Neural cell (in vitro differentiated cells): ENCODE measurements at regions not wholly inside any gene's neighbourhood (a gene's known extent, or its start where the extent isn't known, plus 50 kb on each side); places are given as distances from the start of the nearest gene placed in this dataset.

ENCODE experiments used
- H2AFZ ChIP-seq: fragments of 200-600, 300-800 bp; sonication (generic), shearing (Covaris generic); 2 replicates; pipeline ENCODE4 v1.6.0; 2014; ENCODE audit warnings: low read depth, mild to moderate bottlenecking, antibody characterized with exemption, low read length, moderate library complexity
- H3F3A ChIP-seq: fragments of 200-600 bp; shearing (Covaris generic); 2 replicates; pipeline ENCODE4 v1.6.1; 2016; ENCODE audit warnings: mild to moderate bottlenecking, moderate library complexity, mixed read lengths, antibody characterized with exemption, low read length; ENCODE audit not compliant: insufficient read depth, poor library complexity, severe bottlenecking
- H3K27ac ChIP-seq: fragments of 200-600, 300-800 bp; sonication (generic), shearing (Covaris generic); 2 replicates; pipeline ENCODE4 v1.5.1; 2014; ENCODE audit warnings: mild to moderate bottlenecking, low read length, moderate library complexity
- H3K27me3 ChIP-seq: fragments of 300-800, 200-600 bp; sonication (generic), shearing (Covaris generic); 2 replicates; pipeline ENCODE4 v1.6.0; 2014; ENCODE audit warnings: mild to moderate bottlenecking, low read depth, low read length, moderate library complexity; ENCODE audit not compliant: insufficient read depth
- H3K36me3 ChIP-seq: fragments of 300-800, 200-600 bp; sonication (generic), shearing (Covaris generic); 2 replicates; pipeline ENCODE4 v1.5.1; 2014; ENCODE audit warnings: mild to moderate bottlenecking, antibody characterized with exemption, low read length, moderate library complexity; ENCODE audit not compliant: insufficient read depth
- H3K4me2 ChIP-seq: fragments of 300-800, 200-600 bp; sonication (generic), shearing (Covaris generic); 2 replicates; pipeline ENCODE4 v1.6.0; 2014; ENCODE audit warnings: mild to moderate bottlenecking, low read length
- H3K4me3 ChIP-seq: fragments of 300-800, 200-600 bp; sonication (generic), shearing (Covaris generic); 2 replicates; pipeline ENCODE4 v1.5.1; 2014; ENCODE audit warnings: mild to moderate bottlenecking, low read length, moderate library complexity
- H3K79me2 ChIP-seq: fragments of 200-600 bp; shearing (Covaris generic); replicated peaks from 2 replicates; pipeline ENCODE4 v1.6.0; 2014; ENCODE audit warnings: mild to moderate bottlenecking, low read length, moderate library complexity; ENCODE audit not compliant: insufficient read depth
- H3K9ac ChIP-seq: fragments of 300-800, 200-600 bp; sonication (generic), shearing (Covaris generic); 2 replicates; pipeline ENCODE4 v1.6.1; 2016; ENCODE audit warnings: mild to moderate bottlenecking, low read length, mixed read lengths
- H3K9me2 ChIP-seq: fragments of 200-600 bp; shearing (Covaris generic); 2 replicates; pipeline ENCODE4 v1.6.1; 2016; ENCODE audit warnings: mild to moderate bottlenecking, low read length, mixed read lengths; ENCODE audit not compliant: insufficient read depth
- H3K9me3 ChIP-seq: fragments of 200-600, 300-800 bp; sonication (generic), shearing (Covaris generic); 2 replicates; pipeline ENCODE4 v1.6.1; 2016; ENCODE audit warnings: mild to moderate bottlenecking, mixed run types, low read length, moderate library complexity, mixed read lengths
- H4K20me1 ChIP-seq: fragments of 200-600 bp; shearing (Covaris generic); 2 replicates; pipeline ENCODE4 v1.6.1; 2016; ENCODE audit warnings: mild to moderate bottlenecking, mixed run types; ENCODE audit not compliant: insufficient read depth
- CTCF ChIP-seq: fragments of 450-650 bp; IDR thresholded peaks from 2 replicates; pipeline ENCODE4 v1.5.1; 2014; ENCODE audit warnings: antibody characterized with exemption, mild to moderate bottlenecking, moderate library complexity; ENCODE audit not compliant: poor library complexity, severe bottlenecking
- EP300 ChIP-seq: fragments of 450-650 bp; conservative IDR thresholded peaks from 2 replicates; pipeline ENCODE4 v1.6.1; 2014; ENCODE audit warnings: antibody characterized with exemption, mild to moderate bottlenecking, moderate library complexity; ENCODE audit not compliant: poor library complexity, severe bottlenecking
- EZH2 ChIP-seq: fragments of 200-600, 300-800 bp; shearing (Covaris generic), sonication (generic); IDR thresholded peaks from 2 replicates; pipeline ENCODE4 v1.6.1; 2014; ENCODE audit warnings: antibody characterized with exemption, low read length, borderline replicate concordance, mild to moderate bottlenecking; ENCODE audit not compliant: insufficient read depth, poor library complexity, severe bottlenecking
- MXI1 ChIP-seq: fragments of 450-650 bp; conservative IDR thresholded peaks from 2 replicates; pipeline ENCODE4 v1.6.1; 2014; ENCODE audit warnings: antibody characterized with exemption, mild to moderate bottlenecking; ENCODE audit not compliant: poor library complexity, severe bottlenecking
- POLR2AphosphoS5 ChIP-seq: IDR thresholded peaks from 2 replicates; pipeline ENCODE4 v1.6.1; 2012
- RAD21 ChIP-seq: fragments of 450-650 bp; conservative IDR thresholded peaks from 2 replicates; pipeline ENCODE4 v1.6.1; 2014; ENCODE audit warnings: antibody characterized with exemption, mild to moderate bottlenecking, moderate library complexity
- REST ChIP-seq: IDR thresholded peaks from 2 replicates; pipeline ENCODE4 v1.6.1; 2012; ENCODE audit warnings: borderline replicate concordance
- SMC3 ChIP-seq: fragments of 450-650 bp; conservative IDR thresholded peaks from 2 replicates; pipeline ENCODE4 v1.6.1; 2014; ENCODE audit warnings: antibody characterized with exemption, mild to moderate bottlenecking, moderate library complexity; ENCODE audit not compliant: poor library complexity
- TAF1 ChIP-seq: IDR thresholded peaks from 2 replicates; pipeline ENCODE4 v1.6.1; 2012; ENCODE audit warnings: low read depth

DNA sequence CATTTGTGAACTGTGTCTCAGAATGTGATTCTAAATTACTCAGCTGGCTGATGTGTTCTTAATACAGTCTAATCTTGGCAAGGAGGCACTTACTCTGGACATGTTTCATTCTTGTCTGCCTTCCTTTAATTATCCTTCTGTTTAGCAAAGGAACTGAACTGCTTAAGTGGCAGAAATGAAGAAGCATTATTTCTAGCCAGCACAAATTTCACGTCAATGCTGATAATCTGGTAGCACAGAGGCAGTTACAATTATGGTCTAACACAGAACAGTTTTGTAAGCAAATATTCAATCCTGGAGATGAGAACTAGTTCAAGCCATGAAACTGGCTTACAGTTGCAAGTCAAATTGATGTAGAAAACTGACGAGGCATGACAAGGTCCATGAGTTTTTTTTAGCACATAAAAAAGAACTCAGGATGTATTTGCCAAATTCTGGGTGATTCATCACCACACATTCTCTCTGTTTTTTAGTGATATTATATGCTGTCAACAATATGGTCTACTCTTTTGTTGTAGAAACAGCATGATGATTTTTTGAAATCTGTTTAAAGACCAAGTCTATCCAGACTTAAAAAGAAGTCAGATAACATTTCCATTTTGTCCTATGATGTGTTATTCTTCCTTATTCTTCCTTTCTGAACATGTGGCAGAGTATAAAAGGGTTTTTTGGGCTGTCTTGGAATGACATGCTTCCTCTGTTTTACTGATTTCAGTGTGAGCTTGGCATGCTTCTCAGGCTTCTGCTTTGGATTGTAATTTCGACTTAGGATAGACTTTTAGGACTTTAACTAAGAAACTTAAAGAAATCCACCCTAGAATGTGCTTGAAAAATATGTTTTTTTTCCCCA is 154.8 kb downstream of the DNAJB9 start:
- peak overlapping the region; percentile 73 for H3K27ac ChIP-seq

GRCh38 chr7:108735814-108736213 is 166.1 kb downstream of the DNAJB9 start:
- Histone ChIP-seq H4K20me1 (no peaks in the 10 kb centered on the region), H3K4me2 (no peak overlapping the region), H3K36me3 (no peaks in the 10 kb centered on the region), H2AFZ (no peak overlapping the region), H3K4me3 (no peak overlapping the region), H3K9ac (no peak overlapping the region), H3F3A (no peaks in the 10 kb centered on the region), H3K9me3 (no peaks in the 10 kb centered on the region), H3K79me2 (no peaks in the 10 kb centered on the region), H3K27me3 (no peaks in the 10 kb centered on the region), H3K9me2 (no peaks in the 10 kb centered on the region), H3K27ac (no peak overlapping the region)
- no peak for TF ChIP-seq SMC3
- no peak for TF ChIP-seq CTCF
- no peak for TF ChIP-seq POLR2AphosphoS5
- no peak for TF ChIP-seq REST
- TF ChIP-seq EP300: no peak

More for the DNA sequence above, 154.8 kb downstream of the DNAJB9 start:
- H3K27me3 ChIP-seq: no peaks in the 10 kb centered on the region
- TF ChIP-seq EZH2: no peak
- no peak for TF ChIP-seq EP300
- no peak for TF ChIP-seq POLR2AphosphoS5
- TF ChIP-seq MXI1: no peak
- no peak for TF ChIP-seq RAD21
- no peak for TF ChIP-seq SMC3
- TF ChIP-seq CTCF: no peak
- TF ChIP-seq TAF1: no peak
- TF ChIP-seq REST: no peak
- H3K9ac ChIP-seq: peak overlapping the region; percentile 27
- H3K9me2 ChIP-seq: no peaks in the 10 kb centered on the region
- H3F3A ChIP-seq: peaks cover 6% of the 10 kb centered on the region
- H2AFZ ChIP-seq: no peak overlapping the region
- H3K4me2 ChIP-seq: peak overlapping the region; percentile 27
- no peaks in the 10 kb centered on the region for H3K79me2 ChIP-seq
- H3K36me3 ChIP-seq: no peaks in the 10 kb centered on the region
- peak overlapping the region; percentile 52 for H3K4me3 ChIP-seq
- H3K9me3 ChIP-seq: no peaks in the 10 kb centered on the region
- no peaks in the 10 kb centered on the region for H4K20me1 ChIP-seq
